ENCODE measurements at regions not wholly inside any gene's neighbourhood (a gene's known extent, or its start where the extent isn't known, plus 50 kb on each side); places are given as distances from the start of the nearest gene placed in this dataset.

DNA sequence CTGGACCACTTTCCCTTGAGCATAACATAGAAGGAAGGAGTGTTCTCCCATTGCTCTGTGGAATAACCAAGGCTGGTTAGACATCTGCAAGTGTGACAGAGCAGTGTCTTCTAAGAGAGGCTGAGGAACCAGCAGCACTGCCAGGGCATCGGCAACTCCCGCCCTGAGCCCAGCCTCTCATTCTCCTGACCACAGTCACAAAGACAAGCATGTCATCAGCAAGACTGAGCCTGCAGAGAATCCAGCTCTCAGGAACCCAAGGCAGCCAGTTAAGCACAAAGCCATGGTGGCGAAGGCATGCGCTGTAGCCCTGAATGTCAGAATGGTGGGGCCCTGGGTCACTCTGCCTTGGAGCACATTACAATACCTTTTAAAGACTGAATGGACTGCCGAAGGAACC is 253.9 kb downstream of the AGTPBP1 start:
- H3K9me3 ChIP-seq (ENCODE audit: low read length): no peaks in the 10 kb centered on the region
- H3K79me2 ChIP-seq (ENCODE audit: insufficient read depth, low read length): no peaks in the 10 kb centered on the region
- H3K4me3 ChIP-seq (ENCODE audit: low read depth, low read length, poor library complexity, severe bottlenecking): no peak overlapping the region
- H3K4me1 ChIP-seq (ENCODE audit: insufficient read depth, low read length, severe bottlenecking): no peaks in the 10 kb centered on the region
- TF ChIP-seq, protein P1, sequence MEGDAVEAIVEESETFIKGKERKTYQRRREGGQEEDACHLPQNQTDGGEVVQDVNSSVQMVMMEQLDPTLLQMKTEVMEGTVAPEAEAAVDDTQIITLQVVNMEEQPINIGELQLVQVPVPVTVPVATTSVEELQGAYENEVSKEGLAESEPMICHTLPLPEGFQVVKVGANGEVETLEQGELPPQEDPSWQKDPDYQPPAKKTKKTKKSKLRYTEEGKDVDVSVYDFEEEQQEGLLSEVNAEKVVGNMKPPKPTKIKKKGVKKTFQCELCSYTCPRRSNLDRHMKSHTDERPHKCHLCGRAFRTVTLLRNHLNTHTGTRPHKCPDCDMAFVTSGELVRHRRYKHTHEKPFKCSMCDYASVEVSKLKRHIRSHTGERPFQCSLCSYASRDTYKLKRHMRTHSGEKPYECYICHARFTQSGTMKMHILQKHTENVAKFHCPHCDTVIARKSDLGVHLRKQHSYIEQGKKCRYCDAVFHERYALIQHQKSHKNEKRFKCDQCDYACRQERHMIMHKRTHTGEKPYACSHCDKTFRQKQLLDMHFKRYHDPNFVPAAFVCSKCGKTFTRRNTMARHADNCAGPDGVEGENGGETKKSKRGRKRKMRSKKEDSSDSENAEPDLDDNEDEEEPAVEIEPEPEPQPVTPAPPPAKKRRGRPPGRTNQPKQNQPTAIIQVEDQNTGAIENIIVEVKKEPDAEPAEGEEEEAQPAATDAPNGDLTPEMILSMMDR (IDR thresholded peaks at IDR 0.05; ENCODE audit: low read length): no peak
- TF ChIP-seq EZH2 (IDR thresholded peaks at IDR 0.05; ENCODE audit: borderline replicate concordance, low read length): no peak
- H3K4me2 ChIP-seq (ENCODE audit: low read length): no peak overlapping the region
- no peaks in the 10 kb centered on the region for H3K36me3 ChIP-seq (ENCODE audit: insufficient read depth, low read length)
- H3K27ac ChIP-seq (ENCODE audit: low read depth, low read length, poor library complexity, severe bottlenecking): no peak overlapping the region
- H4K20me1 ChIP-seq (ENCODE audit: insufficient read depth, low read length): no peaks in the 10 kb centered on the region
- H3K9ac ChIP-seq (ENCODE audit: low read length): no peak overlapping the region
- H3K27me3 ChIP-seq (ENCODE audit: insufficient read depth, low read length): no peaks in the 10 kb centered on the region
- no peaks in the 10 kb centered on the region for H3F3A ChIP-seq (ENCODE audit: insufficient read depth, low read length)
- no peak overlapping the region for H2AFZ ChIP-seq (ENCODE audit: low read length)
- no peaks in the 10 kb centered on the region for H3K9me2 ChIP-seq (ENCODE audit: low read depth, low read length)

DNA sequence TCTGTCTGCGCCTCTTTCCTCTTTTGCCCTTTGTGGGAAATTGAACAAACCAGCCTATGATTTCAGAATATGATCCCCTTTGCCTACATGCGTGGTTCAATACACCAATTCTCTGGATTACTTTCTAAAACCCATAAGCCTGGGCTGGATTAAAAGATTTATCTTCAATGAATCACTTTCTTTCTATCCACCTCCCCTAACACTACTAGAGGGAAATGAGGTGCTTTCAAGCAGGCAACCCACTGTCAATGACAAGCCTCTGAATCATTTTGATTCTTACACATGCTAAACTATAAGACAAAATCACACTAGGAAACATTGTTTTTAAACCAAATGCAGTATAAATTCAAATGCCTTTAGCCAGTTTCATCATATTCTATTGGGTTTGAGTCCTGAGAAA is 257.5 kb downstream of the AGTPBP1 start:
- no peaks in the 10 kb centered on the region for H3K4me1 ChIP-seq (ENCODE audit: insufficient read depth, low read length, severe bottlenecking)
- H3K27me3 ChIP-seq (ENCODE audit: insufficient read depth, low read length): no peaks in the 10 kb centered on the region
- no peak overlapping the region for H3K4me2 ChIP-seq (ENCODE audit: low read length)
- no peaks in the 10 kb centered on the region for H4K20me1 ChIP-seq (ENCODE audit: insufficient read depth, low read length)
- no peak overlapping the region for H2AFZ ChIP-seq (ENCODE audit: low read length)
- H3K9ac ChIP-seq (ENCODE audit: low read length): no peak overlapping the region
- H3K4me3 ChIP-seq (ENCODE audit: low read depth, low read length, poor library complexity, severe bottlenecking): no peak overlapping the region
- TF ChIP-seq, protein P1 (IDR thresholded peaks at IDR 0.05; ENCODE audit: low read length): no peak
- no peak for TF ChIP-seq EZH2 (IDR thresholded peaks at IDR 0.05; ENCODE audit: borderline replicate concordance, low read length)
- no peaks in the 10 kb centered on the region for H3K9me2 ChIP-seq (ENCODE audit: low read depth, low read length)
- H3K27ac ChIP-seq (ENCODE audit: low read depth, low read length, poor library complexity, severe bottlenecking): no peak overlapping the region
- H3K9me3 ChIP-seq (ENCODE audit: low read length): no peaks in the 10 kb centered on the region
- H3F3A ChIP-seq (ENCODE audit: insufficient read depth, low read length): no peaks in the 10 kb centered on the region
- H3K79me2 ChIP-seq (ENCODE audit: insufficient read depth, low read length): no peaks in the 10 kb centered on the region
- no peaks in the 10 kb centered on the region for H3K36me3 ChIP-seq (ENCODE audit: insufficient read depth, low read length)

DNA sequence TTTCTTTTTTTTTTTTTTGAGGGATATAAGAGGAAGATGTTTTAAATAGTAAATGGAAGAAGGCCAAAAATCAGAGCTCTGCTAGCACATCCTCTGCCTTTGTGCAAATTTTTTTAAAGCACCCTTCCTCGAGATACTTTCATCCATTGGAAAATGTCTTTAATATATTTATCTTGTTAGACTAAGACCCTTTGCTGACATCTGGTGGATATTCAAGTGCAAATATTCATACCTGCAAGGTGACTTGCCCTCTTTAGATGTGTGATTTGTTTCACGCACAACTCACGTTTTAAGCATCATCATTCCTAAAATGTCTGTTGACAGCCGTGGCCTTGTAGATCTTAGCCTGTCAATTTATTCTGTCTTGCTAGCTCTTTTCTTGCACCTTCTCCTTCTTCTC is 258.5 kb downstream of the AGTPBP1 start:
- Histone ChIP-seq H3K4me1 (ENCODE audit: insufficient read depth, low read length, severe bottlenecking) (no peaks in the 10 kb centered on the region), H3K79me2 (ENCODE audit: insufficient read depth, low read length) (no peaks in the 10 kb centered on the region), H3K9me2 (ENCODE audit: low read depth, low read length) (no peaks in the 10 kb centered on the region), H3K27ac (ENCODE audit: low read depth, low read length, poor library complexity, severe bottlenecking) (no peak overlapping the region), H3K4me3 (ENCODE audit: low read depth, low read length, poor library complexity, severe bottlenecking) (no peak overlapping the region), H3K4me2 (ENCODE audit: low read length) (no peak overlapping the region), H3F3A (ENCODE audit: insufficient read depth, low read length) (no peaks in the 10 kb centered on the region), H3K36me3 (ENCODE audit: insufficient read depth, low read length) (no peaks in the 10 kb centered on the region), H3K9ac (ENCODE audit: low read length) (no peak overlapping the region), H2AFZ (ENCODE audit: low read length) (no peak overlapping the region), H3K9me3 (ENCODE audit: low read length) (no peaks in the 10 kb centered on the region), H3K27me3 (ENCODE audit: insufficient read depth, low read length) (no peaks in the 10 kb centered on the region), H4K20me1 (ENCODE audit: insufficient read depth, low read length) (no peaks in the 10 kb centered on the region)
- TF ChIP-seq, protein P1 (IDR thresholded peaks at IDR 0.05; ENCODE audit: low read length): no peak
- TF ChIP-seq EZH2 (IDR thresholded peaks at IDR 0.05; ENCODE audit: borderline replicate concordance, low read length): no peak
